Kidney glomerular epithelial cell (primary cell): ENCODE measurements at regions not wholly inside any gene's neighbourhood (a gene's known extent, or its start where the extent isn't known, plus 50 kb on each side); places are given as distances from the start of the nearest gene placed in this dataset.

ENCODE experiments used
- DNase-seq: peaks from one replicate; lab custom pipeline; 2025; lab: John Stamatoyannopoulos, UW

- DNase-seq, result no peak
These were observed 197.2 kb downstream of the RAP2A start for GRCh38 chr13:97631158-97631557.

GRCh38 chr13:97639236-97639635 is 205.3 kb downstream of the RAP2A start:
- no peak for DNase-seq

DNA sequence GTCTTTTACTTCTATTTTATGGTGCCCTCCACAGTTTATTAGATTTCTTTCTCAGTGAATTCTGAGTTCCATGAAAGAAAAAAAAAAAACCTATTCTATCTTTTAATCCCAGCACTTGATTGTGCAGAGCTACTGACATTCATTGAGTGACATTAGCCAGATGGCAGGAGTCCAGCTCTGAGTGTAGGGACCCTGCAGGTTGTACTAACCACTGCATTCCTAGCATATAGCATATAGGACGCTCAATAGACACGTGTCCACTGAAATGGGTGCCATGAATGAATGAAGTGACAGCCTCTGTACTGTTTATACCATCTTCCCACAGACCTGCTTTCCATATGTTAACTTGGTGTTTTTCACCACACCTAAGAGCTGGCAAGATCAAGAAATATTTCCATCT is 206.3 kb downstream of the RAP2A start:
- DNase-seq, result no peak

DNA sequence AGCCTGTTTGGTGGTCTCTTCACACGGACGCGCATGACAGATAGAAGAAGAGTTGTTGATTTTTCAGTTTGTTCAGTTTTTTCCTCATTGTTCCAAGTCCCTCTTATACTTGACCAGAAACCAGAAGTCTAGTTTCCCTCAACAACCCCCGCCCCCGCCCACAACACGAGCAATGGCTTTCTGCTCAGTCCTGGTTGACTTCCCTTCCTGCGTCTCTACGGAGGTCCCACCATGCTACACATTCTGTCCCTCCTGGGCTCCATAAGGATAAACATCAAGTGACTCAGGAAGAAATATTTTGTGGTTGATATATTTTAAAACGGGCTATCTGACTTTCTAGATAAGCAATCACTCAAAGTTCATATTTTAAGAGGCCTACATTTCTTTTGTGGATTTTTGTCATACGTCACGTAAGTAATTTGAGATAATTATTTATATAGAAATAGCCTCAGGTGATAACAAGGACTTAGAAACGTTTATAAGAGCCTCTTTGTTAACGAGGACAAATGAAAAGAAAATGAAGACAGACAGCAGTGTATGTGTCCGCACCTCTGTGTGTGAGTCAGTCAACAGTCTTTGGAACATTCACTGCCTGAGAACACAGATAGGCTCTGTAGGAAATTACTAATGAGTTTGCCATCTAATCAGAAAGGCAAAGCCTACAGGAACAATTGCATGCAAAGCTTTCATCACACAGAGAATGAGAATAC is 214.4 kb downstream of the RAP2A start:
- no peak for DNase-seq

GRCh38 chr13:97648881-97649224 is 214.9 kb downstream of the RAP2A start:
- DNase-seq, result no peak

DNA sequence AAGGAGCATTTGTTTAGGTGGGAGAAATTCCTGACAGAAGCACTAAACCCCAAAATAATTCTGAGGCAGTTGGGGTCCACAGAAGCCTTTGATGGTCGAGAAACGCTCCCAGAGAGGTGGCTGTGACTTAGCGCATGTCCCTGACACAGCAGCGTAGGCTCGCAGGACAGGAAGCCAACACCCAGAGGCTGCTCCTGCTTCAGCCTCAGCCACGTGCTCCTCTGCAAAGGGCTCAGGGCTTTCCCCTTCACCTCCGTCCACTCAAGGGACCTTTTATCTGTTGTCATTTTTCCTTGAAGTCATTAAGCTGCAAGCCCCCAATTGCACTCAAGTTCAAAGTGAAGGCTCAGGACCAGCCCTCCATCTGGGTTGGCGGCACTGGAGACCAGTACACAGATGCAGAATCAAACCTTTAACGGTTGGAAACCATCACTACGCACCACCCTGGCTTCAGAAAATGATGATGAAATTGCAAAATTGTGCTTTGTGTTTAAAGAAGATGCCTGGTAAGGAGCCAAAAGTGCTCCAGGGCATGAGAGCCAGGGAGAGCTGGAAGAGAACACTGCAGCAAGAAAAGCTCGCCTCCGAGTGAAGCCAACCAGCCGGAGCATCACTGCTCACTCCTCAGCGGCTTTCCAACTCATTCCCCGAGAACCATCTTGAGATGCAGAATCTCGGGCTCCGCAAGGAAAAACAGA is 219.6 kb downstream of the RAP2A start:
- no peak for DNase-seq

DNA sequence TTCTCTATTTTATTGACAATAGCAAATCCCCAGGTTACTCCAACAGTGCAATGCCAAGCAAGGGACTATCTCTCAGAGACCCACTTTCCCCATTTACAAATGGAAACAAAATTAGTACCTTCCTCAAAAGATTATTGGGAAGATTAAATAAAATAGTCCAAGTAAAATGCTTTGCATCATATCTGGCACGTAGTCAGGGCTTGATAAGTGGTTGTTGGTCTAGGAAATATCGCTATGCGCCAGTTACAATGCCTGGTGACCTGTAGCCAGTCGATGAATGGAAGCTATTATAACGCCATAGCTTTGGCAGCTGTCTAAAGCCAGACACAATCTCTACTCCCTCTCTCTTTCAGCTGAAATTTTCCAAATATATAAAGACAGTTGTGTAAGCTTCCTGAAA is 220.3 kb downstream of the RAP2A start:
- DNase-seq, result no peak

- DNase-seq, result no peak
These were observed 224.6 kb downstream of the RAP2A start for GRCh38 chr13:97658556-97658955.

GRCh38 chr13:97659602-97660001 is 225.6 kb downstream of the RAP2A start:
- DNase-seq, result no peak

GRCh38 chr13:97660594-97661260 is 226.8 kb downstream of the RAP2A start:
- DNase-seq, result no peak

DNA sequence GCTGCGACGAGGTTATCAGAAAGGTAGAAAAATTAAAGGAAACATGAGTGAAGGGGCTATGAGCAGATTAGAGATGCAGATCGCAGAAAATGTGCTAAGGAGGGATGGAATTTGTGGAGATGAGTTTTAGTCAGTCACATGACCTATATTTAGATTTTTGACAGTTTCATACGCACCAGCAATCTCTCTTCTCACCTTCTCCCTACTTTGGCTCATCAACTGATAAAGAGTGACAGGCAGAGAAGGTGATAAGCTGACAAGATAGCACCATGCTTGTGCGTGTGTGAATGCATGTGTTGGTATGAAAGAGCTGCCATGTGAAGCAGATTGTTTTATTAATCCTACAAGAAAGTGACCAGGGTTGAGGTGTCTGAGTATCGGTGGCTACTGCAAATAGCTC is 252.6 kb downstream of the RAP2A start:
- DNase-seq, result no peak

- DNase-seq, result no peak
These were observed 258.7 kb downstream of the RAP2A start for GRCh38 chr13:97692628-97693027.

- peak; percentile 93 for DNase-seq
These were observed 257.8 kb upstream of the IPO5 start for GRCh38 chr13:97695684-97696083.

- no peak for DNase-seq
These were observed 256.6 kb upstream of the IPO5 start for GRCh38 chr13:97696921-97697320.

DNA sequence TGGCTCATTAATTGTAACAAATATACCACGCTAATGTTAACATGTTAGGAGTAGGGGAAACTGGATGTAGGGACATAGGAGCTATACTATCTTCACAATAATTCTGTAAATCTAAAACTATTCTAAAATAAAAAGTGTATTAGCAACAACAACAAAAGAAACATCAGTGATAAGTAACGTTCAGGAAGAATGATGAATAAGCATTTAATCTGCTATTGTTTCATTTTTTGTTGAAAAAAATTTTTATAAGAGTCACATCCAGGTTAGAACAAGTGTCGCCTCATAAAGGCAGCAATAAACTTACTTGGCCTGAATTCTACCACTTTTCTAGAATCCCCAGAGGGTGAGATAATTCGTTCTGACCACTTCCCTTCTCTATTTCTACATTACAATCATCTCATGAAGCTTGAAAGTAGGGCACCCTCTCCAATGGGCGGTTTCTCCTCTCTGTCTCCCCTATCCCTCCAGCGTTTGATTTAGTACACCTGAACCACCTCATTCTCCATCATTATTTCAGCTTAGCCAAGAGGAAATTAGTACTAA is 253.1 kb upstream of the IPO5 start:
- no peak for DNase-seq

GRCh38 chr13:97702614-97703013 is 250.9 kb upstream of the IPO5 start:
- DNase-seq, result no peak

DNA sequence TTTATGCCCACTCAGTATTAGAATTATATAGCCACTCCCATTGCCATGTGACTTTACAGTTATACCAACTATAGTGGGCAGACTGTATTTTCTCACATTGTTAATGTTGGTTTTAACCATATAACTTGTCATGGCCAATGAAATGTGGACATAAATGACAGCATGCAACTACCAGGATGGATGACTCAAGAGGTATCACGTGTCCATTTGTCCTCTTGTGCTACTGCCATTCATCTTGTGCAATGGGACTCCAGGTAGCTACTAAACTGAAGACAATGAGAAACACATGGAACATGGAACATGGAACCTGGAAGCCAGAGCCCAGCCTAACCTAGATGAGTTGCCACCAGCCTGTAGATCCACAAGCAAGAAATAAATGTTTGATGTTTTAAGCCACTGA is 242.7 kb upstream of the IPO5 start:
- DNase-seq, result no peak

- no peak for DNase-seq
These were observed 240.7 kb upstream of the IPO5 start for GRCh38 chr13:97712770-97713169.

GRCh38 chr13:97715763-97716162 is 237.7 kb upstream of the IPO5 start:
- no peak for DNase-seq

GRCh38 chr13:97716746-97717145 is 236.7 kb upstream of the IPO5 start:
- DNase-seq, result no peak

GRCh38 chr13:97719736-97720135 is 233.7 kb upstream of the IPO5 start:
- no peak for DNase-seq

- DNase-seq, result no peak
These were observed 232.6 kb upstream of the IPO5 start for GRCh38 chr13:97720896-97721295.

DNA sequence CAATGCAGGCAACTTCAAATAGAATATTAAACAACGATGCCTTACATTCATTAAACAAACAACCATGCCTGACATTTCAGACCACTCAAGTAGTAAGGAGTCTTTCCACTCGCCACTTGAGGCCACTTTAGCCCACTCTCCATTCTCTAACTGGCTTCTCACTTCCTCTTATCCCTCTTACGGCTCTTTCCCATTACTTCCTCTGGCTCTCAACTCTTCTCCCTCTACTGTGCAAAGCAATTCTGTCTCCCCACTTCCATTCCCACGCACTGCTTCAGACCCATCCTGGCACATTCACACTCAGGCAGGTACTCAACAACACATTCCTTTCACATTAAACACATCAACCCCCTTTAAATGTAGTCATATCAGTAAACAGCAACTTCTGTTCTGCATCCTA is 229.8 kb upstream of the IPO5 start:
- DNase-seq, result no peak
